ENCODE measurements at regions not wholly inside any gene's neighbourhood (a gene's known extent, or its start where the extent isn't known, plus 50 kb on each side); places are given as distances from the start of the nearest gene placed in this dataset.
A peak's percentile ranks its signal among the peaks of the same experiment; 100 is the strongest.

- H3K4me3 ChIP-seq (ENCODE audit: low read length) = no peak overlapping the region
- TF ChIP-seq CTCF (conservative IDR thresholded peaks at IDR 0.05; ENCODE audit: low read depth, low read length) = no peak
- DNase-seq (ENCODE audit: low read depth) = no peak
Observed at GRCh38 chr3:178062126-178062525, 474.1 kb upstream of the KCNMB2 start.

GRCh38 chr3:178063461-178063860 is 472.8 kb upstream of the KCNMB2 start:
- DNase-seq (ENCODE audit: low read depth) = no peak
- TF ChIP-seq CTCF (conservative IDR thresholded peaks at IDR 0.05; ENCODE audit: low read depth, low read length) = no peak
- H3K4me3 ChIP-seq (ENCODE audit: low read length) = no peak overlapping the region

- DNase-seq (ENCODE audit: low read depth) = no peak
- no peak for TF ChIP-seq CTCF (conservative IDR thresholded peaks at IDR 0.05; ENCODE audit: low read depth, low read length)
- H3K4me3 ChIP-seq (ENCODE audit: low read length) = no peak overlapping the region
Observed at GRCh38 chr3:178067721-178068120, 468.5 kb upstream of the KCNMB2 start.

DNA sequence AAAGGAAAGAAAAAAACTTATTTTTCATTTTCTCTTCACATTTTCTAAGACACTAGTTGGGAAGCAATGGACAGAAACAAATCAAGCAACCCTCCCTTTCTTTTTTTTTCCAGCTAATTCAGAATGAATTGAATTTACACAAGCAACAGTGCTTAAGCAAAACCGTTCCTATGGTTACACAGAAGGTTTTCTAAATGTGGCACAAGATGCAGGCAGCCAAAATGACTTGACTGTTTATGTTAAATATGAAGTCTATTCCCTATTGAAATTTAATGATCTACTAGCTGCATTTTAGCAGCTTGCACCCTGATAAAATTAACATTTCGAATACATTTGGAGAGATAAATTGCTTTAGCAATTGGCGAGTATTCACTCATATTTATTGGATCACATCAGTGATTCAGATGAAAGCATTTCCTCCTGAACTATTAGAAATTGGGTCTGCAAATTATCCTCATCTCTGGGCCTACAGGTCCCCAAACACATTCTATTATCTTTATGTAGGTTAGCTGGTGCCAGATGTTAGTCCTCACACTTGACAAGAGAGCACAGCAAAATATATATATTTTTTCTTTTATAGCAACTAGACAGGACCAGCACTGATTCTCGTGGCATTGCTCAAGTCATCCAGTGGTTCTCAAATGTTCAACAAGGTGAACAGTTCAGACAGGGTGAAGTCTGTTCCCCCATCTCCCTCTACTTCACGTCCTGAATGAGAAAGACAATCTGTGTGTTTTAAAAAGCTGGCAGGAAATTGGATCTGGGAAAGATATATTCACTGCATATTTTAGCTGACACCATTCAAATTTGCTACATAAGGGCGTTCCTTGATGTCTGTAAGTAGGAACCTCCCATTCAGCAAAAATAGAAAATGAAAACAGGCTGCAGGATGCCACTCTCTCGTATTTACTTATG is 463.6 kb upstream of the KCNMB2 start:
- H3K4me3 ChIP-seq (ENCODE audit: low read length) = no peak overlapping the region
- TF ChIP-seq CTCF (conservative IDR thresholded peaks at IDR 0.05; ENCODE audit: low read depth, low read length) = no peak
- DNase-seq (ENCODE audit: low read depth) = no peak

DNA sequence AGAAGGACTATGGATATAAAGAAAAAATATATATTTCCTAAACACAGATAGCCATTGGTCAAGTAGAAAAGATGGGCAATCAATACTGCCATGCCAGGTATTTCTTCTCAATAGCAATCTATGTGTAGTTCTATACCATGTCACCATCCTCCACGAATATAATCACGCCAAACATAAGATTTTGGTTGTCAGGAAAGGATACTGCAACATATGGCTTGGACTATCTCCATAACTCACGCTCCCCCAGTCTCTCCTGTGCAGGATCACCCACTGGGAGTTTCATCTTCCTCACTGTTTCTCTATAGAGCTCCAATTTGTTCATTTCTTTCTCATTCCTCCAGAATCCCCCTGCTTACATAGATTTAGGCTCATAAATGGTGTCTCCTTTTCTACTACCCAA is 462.9 kb upstream of the KCNMB2 start:
- no peak overlapping the region for H3K4me3 ChIP-seq (ENCODE audit: low read length)
- TF ChIP-seq CTCF (conservative IDR thresholded peaks at IDR 0.05; ENCODE audit: low read depth, low read length) = no peak
- no peak for DNase-seq (ENCODE audit: low read depth)

GRCh38 chr3:178075344-178075743 is 460.9 kb upstream of the KCNMB2 start:
- no peak overlapping the region for H3K4me3 ChIP-seq (ENCODE audit: low read length)
- TF ChIP-seq CTCF (conservative IDR thresholded peaks at IDR 0.05; ENCODE audit: low read depth, low read length) = no peak
- DNase-seq (ENCODE audit: low read depth) = no peak

DNA sequence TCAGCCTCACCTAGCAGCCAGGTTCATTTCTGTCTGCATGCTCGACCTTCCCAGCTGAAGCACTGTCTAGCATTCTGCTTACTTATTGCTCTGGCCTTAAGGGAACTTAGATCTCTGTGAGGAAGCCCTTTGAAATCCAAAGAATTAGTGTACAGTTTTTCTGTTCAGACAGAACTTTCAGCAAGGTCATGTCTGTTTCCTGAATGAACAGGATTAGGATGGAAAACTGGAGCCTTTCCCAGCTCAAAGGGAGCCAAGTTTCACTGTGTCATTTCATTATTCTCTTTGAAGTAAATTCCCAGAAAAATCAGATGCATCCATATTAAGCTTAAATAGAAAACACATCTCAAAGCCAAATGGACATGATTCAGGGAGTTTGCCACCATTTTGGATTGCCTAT is 457.3 kb upstream of the KCNMB2 start:
- TF ChIP-seq CTCF (conservative IDR thresholded peaks at IDR 0.05; ENCODE audit: low read depth, low read length) = no peak
- no peak overlapping the region for H3K4me3 ChIP-seq (ENCODE audit: low read length)
- peak; percentile 72 for DNase-seq (ENCODE audit: low read depth)
